NCI-H446 treated with DMSO at 0.1 percent for 48 hours (cell line): ENCODE measurements at regions not wholly inside any gene's neighbourhood (a gene's known extent, or its start where the extent isn't known, plus 50 kb on each side); places are given as distances from the start of the nearest gene placed in this dataset.
A peak's percentile ranks its signal among the peaks of the same experiment; 100 is the strongest.
"Not testable (repeated sequence)": the region's sequence is repeated elsewhere in the genome, so short reads cannot be mapped to it uniquely, and the experiment has no call there.

Source experiments
- DNase-seq: peaks from one replicate; lab custom pipeline; 2025; lab: John Stamatoyannopoulos, UW

- no peak for DNase-seq
These were observed 302.9 kb upstream of the SUCLG2 start for GRCh38 chr3:67957268-67957667.

GRCh38 chr3:67947808-67948508 lies 293.5 kb upstream of the SUCLG2 start:
- no peak for DNase-seq

GRCh38 chr3:67946436-67946835 lies 292.0 kb upstream of the SUCLG2 start:
- no peak for DNase-seq

GRCh38 chr3:67943546-67943945 lies 289.1 kb upstream of the SUCLG2 start:
- DNase-seq = no peak

- DNase-seq = no peak
These were observed 287.1 kb upstream of the SUCLG2 start for GRCh38 chr3:67941433-67942030.

GRCh38 chr3:67940210-67940952 lies 286.0 kb upstream of the SUCLG2 start:
- no peak for DNase-seq

- no peak for DNase-seq
These were observed 283.2 kb upstream of the SUCLG2 start for GRCh38 chr3:67937498-67938118.

- DNase-seq = not testable (repeated sequence)
These were observed 276.0 kb upstream of the SUCLG2 start for GRCh38 chr3:67930394-67930793.

GRCh38 chr3:67923796-67924195 lies 269.4 kb upstream of the SUCLG2 start:
- no peak for DNase-seq

GRCh38 chr3:67920969-67921368 lies 266.6 kb upstream of the SUCLG2 start:
- no peak for DNase-seq

GRCh38 chr3:67920311-67920710 lies 265.9 kb upstream of the SUCLG2 start:
- no peak for DNase-seq

- no peak for DNase-seq
These were observed 261.9 kb upstream of the SUCLG2 start for GRCh38 chr3:67916353-67916752.

- DNase-seq = no peak
These were observed 253.3 kb upstream of the SUCLG2 start for GRCh38 chr3:67907735-67908134.

- DNase-seq = no peak
These were observed 251.8 kb upstream of the SUCLG2 start for GRCh38 chr3:67906261-67906660.

GRCh38 chr3:67901681-67902080 lies 247.3 kb upstream of the SUCLG2 start:
- DNase-seq = no peak

GRCh38 chr3:67898916-67899315 lies 244.5 kb upstream of the SUCLG2 start:
- no peak for DNase-seq

GRCh38 chr3:67897351-67898336 lies 243.2 kb upstream of the SUCLG2 start:
- peak; percentile 21 for DNase-seq

GRCh38 chr3:67896130-67896529 lies 241.7 kb upstream of the SUCLG2 start:
- DNase-seq = no peak

GRCh38 chr3:67894510-67894909 lies 240.1 kb upstream of the SUCLG2 start:
- DNase-seq = no peak

GRCh38 chr3:67884345-67884744 lies 229.9 kb upstream of the SUCLG2 start:
- DNase-seq = no peak

GRCh38 chr3:67883766-67884165 lies 229.4 kb upstream of the SUCLG2 start:
- no peak for DNase-seq

- DNase-seq = no peak
These were observed 228.6 kb upstream of the SUCLG2 start for GRCh38 chr3:67882981-67883380.
